CD4-positive, alpha-beta T cell (primary cell): ENCODE measurements at regions not wholly inside any gene's neighbourhood (a gene's known extent, or its start where the extent isn't known, plus 50 kb on each side); places are given as distances from the start of the nearest gene placed in this dataset.

Experiments used
- ATAC-seq: fragments of 200-7000 bp; cut with Tn5 transposase; one replicate; pipeline ENCODE4 v1.10.0; 2022; ENCODE audit warnings: mild to moderate bottlenecking; ENCODE audit not compliant: poor library complexity
- CTCF ChIA-PET: fragments of 350-600 bp; sonication (Branson Sonifier 250); formaldehyde crosslinking; loops from one replicate; lab custom pipeline; 2021; ENCODE audit warnings: antibody characterized with exemption, inconsistent platforms; lab: Charles Lee
- POLR2A ChIA-PET: fragments of 350-600 bp; sonication (Branson Sonifier 250); formaldehyde crosslinking; loops from one replicate; lab custom pipeline; 2021; ENCODE audit warnings: antibody characterized with exemption, inconsistent platforms; lab: Charles Lee
- DNase-seq, 14 experiments: peaks; one replicate each; pipeline ENCODE4 v3.0.0-alpha.2; 2013 to 2020; ENCODE audit warnings: mixed read lengths in 2 of 14
- H3K27ac ChIP-seq, 2 donors: one replicate each; pipeline versions ENCODE4 v1.5.1 to v1.7.0; 2013; ENCODE audit warnings: low read length in 2 of 2, low read depth in 1 of 2, mild to moderate bottlenecking in 1 of 2
- H3K27me3 ChIP-seq, 2 experiments: 1 replicate in 1 of 2; 2 replicates in 1 of 2; pipeline versions ENCODE4 v1.6.1 to v1.7.0; 2013; ENCODE audit warnings: low read length in 2 of 2, control low read depth in 1 of 2, mild to moderate bottlenecking in 1 of 2, moderate library complexity in 1 of 2; ENCODE audit not compliant: insufficient read depth in 2 of 2, control insufficient read depth in 1 of 2
- H3K36me3 ChIP-seq: one replicate; pipeline ENCODE4 v1.6.1; 2013; ENCODE audit warnings: low read length, control low read depth; ENCODE audit not compliant: insufficient read depth
- H3K4me1 ChIP-seq: one replicate; pipeline ENCODE4 v1.6.1; 2013; ENCODE audit warnings: low read length, control low read depth; ENCODE audit not compliant: insufficient read depth
- H3K4me3 ChIP-seq: one replicate; pipeline ENCODE4 v1.5.1; 2013; ENCODE audit warnings: mild to moderate bottlenecking, low read length, moderate library complexity
- H3K9me3 ChIP-seq, 2 experiments: 1 replicate in 1 of 2; 2 replicates in 1 of 2; pipeline versions ENCODE4 v1.6.1 to v1.7.0; 2013; ENCODE audit warnings: low read length in 2 of 2, mild to moderate bottlenecking in 2 of 2, control low read depth in 1 of 2, moderate library complexity in 1 of 2; ENCODE audit not compliant: control insufficient read depth in 1 of 2, insufficient read depth in 1 of 2
- H3K27ac Mint-ChIP-seq: one replicate; pipeline ENCODE4 v1.8.0; 2020; ENCODE audit warnings: mixed read lengths
- H3K27me3 Mint-ChIP-seq: one replicate; pipeline ENCODE4 v1.8.0; 2021; ENCODE audit warnings: mixed read lengths
- H3K36me3 Mint-ChIP-seq: one replicate; pipeline ENCODE4 v1.8.0; 2021; ENCODE audit warnings: low read depth, mixed read lengths
- H3K4me1 Mint-ChIP-seq: one replicate; pipeline ENCODE4 v1.8.0; 2021; ENCODE audit warnings: low read depth, mixed read lengths
- H3K4me3 Mint-ChIP-seq: one replicate; pipeline ENCODE4 v1.8.0; 2020; ENCODE audit warnings: mild to moderate bottlenecking, mixed read lengths
- H3K9me3 Mint-ChIP-seq: one replicate; pipeline ENCODE4 v1.8.0; 2020; ENCODE audit warnings: mixed read lengths
- intact Hi-C, 2 experiments: fragments of 100-400 bp; cut with DNase I in 1 of 2; cut with micrococcal nuclease in 1 of 2; formaldehyde crosslinking; loops; one replicate each; pipeline versions ENCODE4 v1.15.1 to v1.9.0; 2023 to 2025; cut with DNase I, micrococcal nuclease
- TF ChIP-seq, protein P1 (sequence below): fragments of 200-600 bp; IDR thresholded peaks from one replicate; pipeline ENCODE4 v1.8.0; 2022; ENCODE audit warnings: antibody characterized with exemption, mild to moderate bottlenecking

DNA sequence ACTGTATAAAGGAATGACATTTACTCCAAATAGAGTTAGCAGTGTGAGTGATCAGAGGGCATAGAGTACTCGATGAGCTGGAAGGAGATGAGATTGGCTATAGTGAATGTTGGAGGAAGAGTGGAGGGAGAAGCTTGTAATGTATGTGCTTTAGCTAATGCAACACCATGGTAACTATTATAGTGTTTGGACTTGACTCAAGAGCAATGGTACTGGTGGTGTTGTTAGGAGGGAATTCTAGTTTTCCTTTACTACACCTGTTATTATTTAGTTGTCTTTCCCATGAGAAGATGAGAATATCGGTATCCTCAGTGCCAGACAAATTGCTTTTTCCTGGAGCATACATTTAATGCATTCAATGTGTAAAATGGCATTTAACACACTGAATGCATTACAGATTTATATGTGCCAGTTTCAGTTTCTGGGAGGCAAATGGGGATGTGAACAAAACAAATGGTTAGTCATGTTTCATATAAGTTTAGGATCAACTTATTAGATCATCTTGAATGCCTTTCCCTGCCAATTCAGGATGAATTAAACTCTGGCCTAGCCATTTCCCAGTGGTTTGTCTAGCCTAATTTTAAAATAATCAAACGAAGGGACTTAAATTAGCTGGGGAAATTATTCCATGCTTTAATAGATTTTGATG lies 291.1 kb upstream of the ADAMTS5 start:
- POLR2A ChIA-PET = no interaction called here

DNA sequence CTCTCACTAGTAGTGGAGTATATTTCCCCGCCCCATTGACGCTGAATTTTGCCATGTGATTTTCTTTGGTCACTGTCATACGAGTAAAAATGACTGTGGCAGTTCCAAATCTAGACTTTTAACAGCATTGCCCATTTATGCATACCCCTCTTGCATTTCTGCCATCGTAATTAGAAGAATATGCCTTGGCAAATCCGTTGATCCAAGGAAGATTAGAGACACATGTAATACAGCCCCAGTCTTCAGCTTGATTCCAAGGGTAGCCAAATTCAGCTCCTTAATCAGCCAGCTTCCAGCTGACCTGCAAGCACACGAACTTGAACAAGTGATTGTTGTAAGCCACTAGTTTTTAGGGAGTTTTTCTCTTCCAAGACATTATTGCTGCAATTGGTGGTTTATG lies 290.3 kb upstream of the ADAMTS5 start:
- no peak for ATAC-seq
- H3K27ac ChIP-seq = no peak overlapping the region
- CTCF ChIA-PET = no interaction called here
- H3K4me3 ChIP-seq = no peak overlapping the region
- no peaks in the 10 kb centered on the region for H3K27me3 ChIP-seq
- Mint-ChIP-seq H3K27ac (no peak overlapping the region), H3K27me3 (no peaks in the 10 kb centered on the region), H3K36me3 (no peaks in the 10 kb centered on the region), H3K9me3 (peaks cover 7% of the 10 kb centered on the region), H3K4me1 (no peaks in the 10 kb centered on the region), H3K4me3 (no peak overlapping the region)
- no peak for DNase-seq
- POLR2A ChIA-PET = no interaction called here
- H3K9me3 ChIP-seq = no peaks in the 10 kb centered on the region
- TF ChIP-seq, protein P1, sequence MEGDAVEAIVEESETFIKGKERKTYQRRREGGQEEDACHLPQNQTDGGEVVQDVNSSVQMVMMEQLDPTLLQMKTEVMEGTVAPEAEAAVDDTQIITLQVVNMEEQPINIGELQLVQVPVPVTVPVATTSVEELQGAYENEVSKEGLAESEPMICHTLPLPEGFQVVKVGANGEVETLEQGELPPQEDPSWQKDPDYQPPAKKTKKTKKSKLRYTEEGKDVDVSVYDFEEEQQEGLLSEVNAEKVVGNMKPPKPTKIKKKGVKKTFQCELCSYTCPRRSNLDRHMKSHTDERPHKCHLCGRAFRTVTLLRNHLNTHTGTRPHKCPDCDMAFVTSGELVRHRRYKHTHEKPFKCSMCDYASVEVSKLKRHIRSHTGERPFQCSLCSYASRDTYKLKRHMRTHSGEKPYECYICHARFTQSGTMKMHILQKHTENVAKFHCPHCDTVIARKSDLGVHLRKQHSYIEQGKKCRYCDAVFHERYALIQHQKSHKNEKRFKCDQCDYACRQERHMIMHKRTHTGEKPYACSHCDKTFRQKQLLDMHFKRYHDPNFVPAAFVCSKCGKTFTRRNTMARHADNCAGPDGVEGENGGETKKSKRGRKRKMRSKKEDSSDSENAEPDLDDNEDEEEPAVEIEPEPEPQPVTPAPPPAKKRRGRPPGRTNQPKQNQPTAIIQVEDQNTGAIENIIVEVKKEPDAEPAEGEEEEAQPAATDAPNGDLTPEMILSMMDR = no peak
- no peaks in the 10 kb centered on the region for H3K36me3 ChIP-seq
- H3K4me1 ChIP-seq = no peaks in the 10 kb centered on the region
- intact Hi-C loops = no loop called here

More for the DNA sequence above, 291.1 kb upstream of the ADAMTS5 start:
- Mint-ChIP-seq H3K4me1 (no peaks in the 10 kb centered on the region), H3K4me3 (no peak overlapping the region), H3K27ac (no peak overlapping the region), H3K36me3 (no peaks in the 10 kb centered on the region), H3K9me3 (peaks cover 7% of the 10 kb centered on the region), H3K27me3 (no peaks in the 10 kb centered on the region)
- CTCF ChIA-PET = no interaction called here
- Histone ChIP-seq H3K4me1 (no peaks in the 10 kb centered on the region), H3K9me3 (no peaks in the 10 kb centered on the region), H3K27ac (no peak overlapping the region), H3K36me3 (no peaks in the 10 kb centered on the region), H3K4me3 (no peak overlapping the region), H3K27me3 (no peaks in the 10 kb centered on the region)
- no peak for DNase-seq
- no peak for ATAC-seq
- intact Hi-C loops = no loop called here
- TF ChIP-seq, protein P1 = no peak

DNA sequence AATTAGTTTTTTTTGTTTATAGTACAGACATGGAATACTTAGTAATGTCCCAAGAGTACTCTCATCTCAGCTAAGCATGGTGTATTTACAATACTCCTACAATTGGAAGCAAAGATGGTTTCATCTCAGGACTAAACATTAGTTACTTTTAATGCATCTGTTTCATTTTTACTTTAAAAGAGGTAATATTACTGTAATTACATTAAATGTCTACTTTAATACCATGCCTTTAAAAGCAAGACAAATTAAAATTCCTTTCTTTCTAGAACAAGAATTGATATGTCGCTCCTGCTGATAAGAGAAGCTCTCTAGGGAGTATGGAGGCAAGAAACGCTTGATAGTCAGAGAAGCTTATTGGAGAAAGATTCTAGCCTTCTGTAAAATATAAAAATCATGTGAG lies 284.9 kb upstream of the ADAMTS5 start:
- ChIA-PET CTCF (no interaction called here), POLR2A (no interaction called here)
- no peak overlapping the region for H3K27ac ChIP-seq
- H3K36me3 Mint-ChIP-seq = no peaks in the 10 kb centered on the region
- H3K27ac Mint-ChIP-seq = no peak overlapping the region
- intact Hi-C loops = no loop called here
- TF ChIP-seq, protein P1 = no peak
- no peak overlapping the region for H3K4me3 ChIP-seq
- DNase-seq (no peak), ATAC-seq (no peak)
- no peaks in the 10 kb centered on the region for H3K27me3 Mint-ChIP-seq
- no peaks in the 10 kb centered on the region for H3K36me3 ChIP-seq
- H3K4me3 Mint-ChIP-seq = no peak overlapping the region
- no peaks in the 10 kb centered on the region for H3K27me3 ChIP-seq
- H3K9me3 Mint-ChIP-seq = peaks cover 4% of the 10 kb centered on the region
- no peaks in the 10 kb centered on the region for H3K4me1 Mint-ChIP-seq
- H3K9me3 ChIP-seq = peaks cover 0 to 5% of the 10 kb centered on the region in 2 experiments
- no peaks in the 10 kb centered on the region for H3K4me1 ChIP-seq
